GM12873 (cell line): ENCODE measurements at regions not wholly inside any gene's neighbourhood (a gene's known extent, or its start where the extent isn't known, plus 50 kb on each side); places are given as distances from the start of the nearest gene placed in this dataset.

Source experiments
- TF ChIP-seq, protein P1 (sequence below): IDR thresholded peaks from 2 replicates; pipeline ENCODE4 v1.5.1; 2012; ENCODE audit warnings: low read depth, mild to moderate bottlenecking, moderate library complexity, low read length, control low read depth; ENCODE audit not compliant: insufficient read depth; ENCODE audit errors: missing control alignments

DNA sequence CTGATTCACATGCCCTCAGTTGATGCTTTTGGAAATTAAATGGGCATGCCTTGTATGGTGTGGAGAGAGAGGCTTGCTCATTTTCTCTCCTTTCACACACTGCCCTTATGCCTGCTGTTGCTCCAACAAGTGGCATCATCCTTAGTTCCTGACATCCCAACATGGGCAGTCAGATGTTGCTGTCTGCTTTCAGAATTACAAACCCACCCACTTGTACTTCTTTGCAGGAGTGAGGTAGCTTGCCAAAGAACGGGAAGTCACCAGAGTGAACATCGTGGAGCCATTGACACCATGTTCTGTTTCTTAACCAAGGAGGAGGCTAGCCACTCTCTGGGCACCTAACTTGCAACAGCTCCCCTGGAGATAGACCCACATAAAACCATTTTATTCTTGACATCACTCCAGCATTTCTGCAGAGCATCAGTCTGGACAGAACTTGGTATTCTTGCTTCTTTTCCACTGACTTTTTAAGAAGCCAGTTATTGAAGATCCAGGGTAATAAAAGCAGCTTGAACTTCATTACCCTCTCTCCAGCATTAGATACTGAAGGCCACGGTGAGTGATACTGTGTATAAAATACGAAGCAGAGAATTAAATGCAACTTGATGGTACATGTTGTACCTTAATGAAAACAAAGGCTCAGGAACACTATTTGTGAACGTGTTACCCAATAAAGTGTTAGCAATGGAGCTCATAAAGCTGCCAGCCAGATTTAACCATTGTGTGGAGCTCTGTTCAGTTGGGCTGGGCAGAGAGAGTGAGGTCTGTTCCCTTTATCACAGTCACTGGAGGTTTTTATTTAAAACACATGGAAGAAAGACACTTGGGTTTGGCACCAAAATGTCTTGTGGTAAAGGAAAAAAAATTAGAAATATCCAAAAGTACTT, 195.8 kb upstream of the HABP2 start:
- TF ChIP-seq, protein P1, sequence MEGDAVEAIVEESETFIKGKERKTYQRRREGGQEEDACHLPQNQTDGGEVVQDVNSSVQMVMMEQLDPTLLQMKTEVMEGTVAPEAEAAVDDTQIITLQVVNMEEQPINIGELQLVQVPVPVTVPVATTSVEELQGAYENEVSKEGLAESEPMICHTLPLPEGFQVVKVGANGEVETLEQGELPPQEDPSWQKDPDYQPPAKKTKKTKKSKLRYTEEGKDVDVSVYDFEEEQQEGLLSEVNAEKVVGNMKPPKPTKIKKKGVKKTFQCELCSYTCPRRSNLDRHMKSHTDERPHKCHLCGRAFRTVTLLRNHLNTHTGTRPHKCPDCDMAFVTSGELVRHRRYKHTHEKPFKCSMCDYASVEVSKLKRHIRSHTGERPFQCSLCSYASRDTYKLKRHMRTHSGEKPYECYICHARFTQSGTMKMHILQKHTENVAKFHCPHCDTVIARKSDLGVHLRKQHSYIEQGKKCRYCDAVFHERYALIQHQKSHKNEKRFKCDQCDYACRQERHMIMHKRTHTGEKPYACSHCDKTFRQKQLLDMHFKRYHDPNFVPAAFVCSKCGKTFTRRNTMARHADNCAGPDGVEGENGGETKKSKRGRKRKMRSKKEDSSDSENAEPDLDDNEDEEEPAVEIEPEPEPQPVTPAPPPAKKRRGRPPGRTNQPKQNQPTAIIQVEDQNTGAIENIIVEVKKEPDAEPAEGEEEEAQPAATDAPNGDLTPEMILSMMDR: no peak

GRCh38 chr10:113357681-113358300, 195.1 kb upstream of the HABP2 start:
- TF ChIP-seq, protein P1: no peak

DNA sequence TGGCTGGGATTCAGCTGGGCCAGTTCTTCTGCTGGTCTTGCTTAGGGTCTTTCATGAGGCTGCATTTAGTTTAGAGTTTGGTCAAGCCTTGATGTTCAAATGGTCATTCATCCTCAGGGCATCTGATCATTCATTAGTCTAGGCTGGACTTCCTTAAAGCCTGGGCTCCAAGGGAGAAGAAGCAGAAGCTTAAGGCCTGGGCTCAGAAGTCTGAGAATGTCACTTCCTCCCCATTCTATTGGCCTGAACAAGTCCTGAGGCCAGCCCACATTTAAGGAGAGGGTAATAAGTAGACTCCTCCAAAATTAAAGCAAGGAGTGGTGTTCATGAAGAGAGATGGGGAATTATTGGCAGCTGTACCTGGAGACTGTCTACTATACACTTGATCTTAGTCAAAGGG, 193.2 kb upstream of the HABP2 start:
- TF ChIP-seq, protein P1: no peak

DNA sequence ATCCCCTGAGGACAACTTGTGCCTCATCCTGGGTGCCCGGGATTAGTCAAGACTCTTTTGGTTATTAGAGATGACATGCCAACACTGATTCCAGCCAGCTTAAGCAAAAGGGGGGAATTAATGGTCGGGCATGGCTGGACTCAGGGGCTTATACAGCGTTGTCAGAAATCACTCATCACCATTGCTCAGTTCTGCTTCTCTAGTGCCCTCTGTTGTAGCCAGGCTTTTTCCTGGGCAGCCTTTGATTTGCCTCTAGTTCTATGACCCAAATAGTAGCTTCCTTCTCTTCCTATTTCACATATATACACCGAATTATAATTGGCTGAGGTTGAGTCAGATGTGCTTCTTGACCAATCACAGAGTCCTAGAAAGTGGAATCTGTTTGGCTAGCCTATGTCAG, 192.0 kb upstream of the HABP2 start:
- TF ChIP-seq, protein P1: no peak

DNA sequence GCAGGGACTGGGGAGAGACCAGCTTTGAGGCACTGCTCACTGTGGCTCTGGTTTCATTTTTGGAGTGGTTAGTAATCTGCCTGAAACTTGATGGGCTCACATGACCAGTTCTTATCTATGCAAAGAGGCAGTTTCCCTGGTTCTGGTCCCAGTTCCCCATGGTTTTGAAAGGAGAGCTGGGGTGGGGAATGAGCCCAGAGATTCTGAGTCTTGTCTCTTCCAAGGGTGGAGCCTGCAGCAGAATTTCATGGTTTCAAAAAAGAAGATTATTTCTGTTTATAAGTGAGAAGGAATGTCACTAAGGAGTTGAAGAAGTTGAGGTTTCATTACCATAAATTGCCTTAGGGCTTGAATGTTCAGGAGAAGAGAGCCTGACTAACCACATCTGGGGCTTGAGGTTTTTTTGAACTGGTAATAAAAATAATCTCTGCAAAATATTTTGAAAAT, 190.2 kb upstream of the HABP2 start:
- TF ChIP-seq, protein P1: no peak

GRCh38 chr10:113364227-113364626, 188.6 kb upstream of the HABP2 start:
- TF ChIP-seq, protein P1: no peak

DNA sequence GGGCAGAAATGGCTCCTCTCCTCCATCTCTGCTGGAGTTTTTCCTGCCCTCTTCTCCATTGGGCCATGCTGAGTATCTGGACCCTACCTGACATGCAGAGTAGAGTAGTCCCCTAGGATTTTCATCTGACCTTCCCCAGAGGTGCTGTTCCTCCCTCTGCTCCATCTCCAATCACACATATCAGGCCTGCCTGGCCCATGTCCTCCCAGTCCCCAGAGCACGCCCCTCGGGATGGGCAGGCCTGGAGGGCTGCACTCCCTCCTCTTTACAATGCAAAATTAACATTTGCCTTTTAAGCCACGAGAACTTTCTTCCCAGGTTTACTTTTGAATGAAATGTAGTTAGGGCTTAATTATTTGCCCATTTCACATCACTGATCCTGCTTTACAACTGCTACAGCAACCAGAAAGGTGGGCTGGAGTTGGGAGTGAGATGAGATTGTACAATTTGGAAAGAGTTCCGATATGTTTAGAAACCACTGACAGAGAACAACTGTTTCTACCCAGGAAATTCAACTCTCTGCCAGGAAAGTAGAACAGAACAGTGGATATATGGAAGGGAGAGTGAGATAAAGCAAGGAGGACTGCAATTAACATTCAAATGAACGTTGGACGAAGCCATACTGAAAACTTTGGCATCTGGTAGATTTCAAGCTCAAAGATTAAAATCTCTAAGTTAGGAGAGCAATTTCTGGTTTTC, 184.0 kb upstream of the HABP2 start:
- TF ChIP-seq, protein P1: no peak
